BJ (cell line): ENCODE measurements at regions not wholly inside any gene's neighbourhood (a gene's known extent, or its start where the extent isn't known, plus 50 kb on each side); places are given as distances from the start of the nearest gene placed in this dataset.
"Not testable (repeated sequence)": the region's sequence is repeated elsewhere in the genome, so short reads cannot be mapped to it uniquely, and the experiment has no call there.

Source experiments
- CTCF ChIA-PET: fragments of 350-600 bp; formaldehyde crosslinking; extraction: SDS; loops from one replicate; lab custom pipeline; 2021; ENCODE audit warnings: antibody characterized with exemption, inconsistent platforms; lab: Yijun Ruan, JAX
- POLR2A ChIA-PET: fragments of 300-600 bp; sonication (Branson Sonifier 250); formaldehyde crosslinking; extraction: SDS; loops from one replicate; lab custom pipeline; 2021; ENCODE audit warnings: antibody characterized with exemption; lab: Charles Lee
- DNase-seq: peaks from one replicate; pipeline ENCODE4 v3.0.0-alpha.2; 2011; ENCODE audit warnings: low read depth
- H3K27me3 ChIP-seq: 2 replicates; pipeline ENCODE4 v1.6.0; 2011; ENCODE audit warnings: low read length; ENCODE audit not compliant: control insufficient read depth, insufficient read depth
- H3K36me3 ChIP-seq: 2 replicates; pipeline ENCODE4 v1.5.1; 2011; ENCODE audit warnings: low read length; ENCODE audit not compliant: control insufficient read depth, insufficient read depth
- H3K4me3 ChIP-seq: 2 replicates; pipeline ENCODE4 v1.5.1; 2011; ENCODE audit warnings: low read depth, mild to moderate bottlenecking, control low read depth, low read length

DNA sequence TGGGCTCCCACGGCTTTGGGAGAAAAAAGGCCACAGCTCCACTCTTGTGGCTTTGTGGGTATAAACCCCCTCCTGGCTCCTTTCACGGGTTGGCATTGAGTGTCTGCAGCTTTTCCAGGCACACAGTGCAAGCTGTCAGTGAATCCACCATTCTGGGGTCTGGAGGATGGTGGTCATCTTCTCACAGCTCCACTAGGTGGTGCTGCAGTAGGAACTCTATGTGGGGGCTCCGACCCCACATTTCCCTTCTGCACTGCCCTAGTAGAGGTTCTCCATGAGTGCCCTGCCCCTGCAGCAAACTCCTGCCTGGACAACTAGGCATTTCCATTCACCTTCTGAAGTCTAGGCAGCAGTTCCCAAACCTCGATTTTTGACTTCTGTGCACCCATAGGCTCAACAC lies 104.5 kb downstream of the ART5 start:
- H3K27me3 ChIP-seq, DNase-seq, H3K4me3 ChIP-seq, POLR2A ChIA-PET, H3K36me3 ChIP-seq, CTCF ChIA-PET: not testable (repeated sequence)

DNA sequence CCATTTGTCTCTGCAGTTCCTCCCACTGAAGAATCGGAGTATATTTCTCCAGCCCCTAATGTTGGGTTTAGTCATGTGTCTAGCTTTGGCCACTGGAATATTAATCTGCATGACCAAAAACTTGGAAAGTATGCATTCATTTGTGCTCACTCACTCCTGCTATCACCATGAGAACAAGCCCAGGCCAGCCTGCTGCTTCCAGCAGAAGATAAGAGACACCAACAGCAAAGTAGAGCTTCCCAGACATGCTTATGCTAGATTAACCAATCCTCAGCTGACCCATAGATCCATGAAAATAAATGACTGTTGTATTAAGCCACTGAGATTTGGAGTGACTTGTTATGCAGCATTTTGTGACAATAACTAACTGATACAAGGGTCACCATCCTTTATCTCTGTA lies 108.8 kb downstream of the ART5 start:
- CTCF ChIA-PET, H3K27me3 ChIP-seq, H3K36me3 ChIP-seq, DNase-seq, H3K4me3 ChIP-seq, POLR2A ChIA-PET: not testable (repeated sequence)

DNA sequence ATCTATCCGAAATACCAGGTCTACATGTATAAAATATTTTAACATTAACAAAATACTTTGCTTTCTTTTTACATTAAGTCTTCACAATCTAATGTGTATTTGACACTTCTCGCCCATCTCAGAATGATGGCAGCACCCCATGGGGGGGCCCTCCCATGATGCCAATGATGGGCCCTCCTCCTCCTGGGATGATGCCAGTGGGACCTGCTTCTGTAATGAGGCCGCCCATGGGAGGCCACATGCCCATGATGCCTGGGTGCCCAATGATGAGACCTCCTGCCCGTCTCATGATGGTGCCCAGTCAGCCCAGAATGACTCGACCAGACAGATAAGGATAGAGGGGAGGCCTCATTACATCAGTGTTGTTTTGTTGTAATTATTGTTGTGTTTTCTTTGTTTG lies 110.5 kb downstream of the ART5 start:
- H3K36me3 ChIP-seq, DNase-seq, POLR2A ChIA-PET, H3K27me3 ChIP-seq, CTCF ChIA-PET, H3K4me3 ChIP-seq: not testable (repeated sequence)

DNA sequence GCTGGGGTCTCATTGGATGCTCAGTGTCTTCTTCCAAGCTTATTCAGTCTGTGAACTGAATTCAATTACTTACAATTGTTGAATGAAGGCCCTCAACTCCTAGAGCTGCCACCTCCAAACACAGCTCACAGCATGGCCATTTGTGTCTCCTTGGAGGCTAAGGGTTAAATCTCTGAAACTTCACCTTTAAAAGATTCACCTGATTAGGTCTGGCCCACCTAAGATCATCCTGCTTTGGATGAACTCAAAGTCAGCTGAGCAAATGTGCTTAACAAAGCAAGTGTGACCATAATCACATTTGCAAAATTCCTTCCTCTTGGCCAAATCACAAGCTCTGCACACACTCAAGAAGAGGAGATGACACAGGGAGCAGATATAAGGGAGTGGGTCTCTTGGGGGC lies 118.2 kb downstream of the ART5 start:
- CTCF ChIA-PET, DNase-seq, H3K36me3 ChIP-seq, H3K4me3 ChIP-seq, H3K27me3 ChIP-seq, POLR2A ChIA-PET: not testable (repeated sequence)

DNA sequence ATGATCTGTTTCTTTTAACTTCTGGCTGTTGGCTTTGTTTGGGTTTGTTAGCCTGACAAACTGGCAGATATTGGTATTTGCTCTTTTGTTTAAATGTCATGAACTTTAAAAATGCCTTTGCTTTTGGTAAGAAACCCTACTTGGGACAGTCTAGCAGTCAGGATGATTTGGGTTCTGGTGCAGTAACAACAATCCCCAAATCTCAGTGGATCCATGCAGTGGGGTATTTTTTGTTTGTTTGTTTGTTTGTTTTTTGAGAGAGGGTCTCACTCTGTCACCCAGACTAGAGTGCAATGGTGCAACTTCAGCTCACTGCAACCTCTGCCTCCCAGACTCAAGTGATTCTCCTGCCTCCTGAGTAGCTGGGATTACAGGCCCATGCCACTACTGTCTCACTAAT lies 120.9 kb downstream of the ART5 start:
- DNase-seq, POLR2A ChIA-PET, CTCF ChIA-PET, H3K4me3 ChIP-seq, H3K36me3 ChIP-seq, H3K27me3 ChIP-seq: not testable (repeated sequence)

DNA sequence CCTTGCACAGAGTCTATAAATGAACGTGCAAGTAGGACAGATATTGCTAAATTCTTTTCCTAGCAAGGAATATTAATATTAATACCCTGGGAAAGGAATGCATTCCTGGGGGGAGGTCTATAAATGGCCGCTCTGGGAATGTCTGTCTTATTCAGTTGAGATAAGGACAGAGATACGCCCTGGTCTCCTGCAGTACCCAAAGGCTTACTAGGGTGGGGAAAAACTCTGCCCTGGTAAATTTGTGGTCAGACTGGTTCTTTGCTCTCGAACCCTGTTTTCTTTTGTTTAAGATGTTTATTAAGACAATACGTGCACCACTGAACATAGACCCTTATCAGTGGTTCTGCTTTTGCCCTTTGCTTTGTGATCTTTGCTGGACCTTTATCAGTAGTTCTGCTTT lies 122.0 kb downstream of the ART5 start:
- CTCF ChIA-PET, H3K4me3 ChIP-seq, H3K36me3 ChIP-seq, POLR2A ChIA-PET, H3K27me3 ChIP-seq, DNase-seq: not testable (repeated sequence)

DNA sequence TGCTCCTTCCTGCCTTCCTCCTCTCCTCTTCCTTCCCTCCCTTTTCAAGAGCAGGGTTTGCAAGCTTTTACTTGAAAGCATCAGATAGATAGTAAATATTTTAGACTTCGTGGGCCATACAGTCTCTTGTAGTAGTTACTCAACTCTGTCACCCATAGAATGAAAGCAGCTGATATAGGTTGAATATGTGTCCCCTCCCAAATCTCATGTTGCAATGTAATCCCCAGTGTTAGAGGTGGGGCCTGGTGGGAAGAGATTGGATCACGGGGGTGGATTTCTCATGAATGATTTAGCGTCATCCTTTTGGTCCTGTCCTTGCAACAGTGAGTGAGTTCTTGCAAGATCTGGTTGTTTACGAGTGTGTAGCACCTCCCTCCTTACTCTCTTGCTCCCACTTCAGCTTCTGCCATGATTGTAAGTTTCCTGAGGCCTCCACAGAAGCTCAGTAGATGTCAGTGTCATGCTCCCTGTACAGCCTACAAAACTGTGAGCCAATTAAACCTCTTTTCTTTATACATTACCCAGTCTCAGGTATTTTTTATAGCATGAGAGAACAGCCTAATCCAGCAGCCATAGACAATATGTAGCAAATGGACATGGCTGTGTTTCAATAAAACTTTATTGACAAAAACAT lies 124.7 kb downstream of the ART5 start:
- H3K4me3 ChIP-seq, POLR2A ChIA-PET, CTCF ChIA-PET: not testable (repeated sequence)

DNA sequence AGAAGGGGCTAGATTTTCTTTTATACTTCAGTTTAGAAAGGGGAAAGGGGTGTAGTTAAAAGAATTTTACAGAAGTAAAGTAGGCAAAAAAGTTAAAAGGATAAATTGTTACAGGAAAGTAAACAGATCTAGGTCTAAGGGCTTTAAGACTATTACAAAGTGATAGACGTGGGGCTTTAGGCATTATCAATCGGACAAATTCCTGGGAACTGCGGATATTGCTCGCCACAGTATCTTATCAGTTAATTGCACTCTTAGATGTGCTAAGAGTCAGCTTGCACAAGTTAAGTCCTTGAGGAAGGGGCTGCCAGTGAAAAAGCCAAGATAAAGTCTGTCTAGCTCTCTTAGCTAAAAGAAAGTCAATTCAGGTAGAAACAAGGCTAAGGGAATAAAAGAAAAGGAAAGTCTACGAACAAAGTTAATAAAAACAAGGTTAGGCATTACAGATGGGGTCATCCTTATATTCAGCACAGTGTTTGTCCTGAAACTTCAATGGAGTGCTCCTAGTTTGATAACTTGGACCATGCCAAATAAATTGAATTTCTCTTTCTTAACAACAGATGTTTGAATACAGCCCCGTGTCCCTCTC lies 125.4 kb downstream of the ART5 start:
- H3K27me3 ChIP-seq, H3K4me3 ChIP-seq, DNase-seq, CTCF ChIA-PET, POLR2A ChIA-PET, H3K36me3 ChIP-seq: not testable (repeated sequence)

More for the DNA sequence above, 124.7 kb downstream of the ART5 start:
- not testable (repeated sequence) for H3K36me3 ChIP-seq, H3K27me3 ChIP-seq, DNase-seq

DNA sequence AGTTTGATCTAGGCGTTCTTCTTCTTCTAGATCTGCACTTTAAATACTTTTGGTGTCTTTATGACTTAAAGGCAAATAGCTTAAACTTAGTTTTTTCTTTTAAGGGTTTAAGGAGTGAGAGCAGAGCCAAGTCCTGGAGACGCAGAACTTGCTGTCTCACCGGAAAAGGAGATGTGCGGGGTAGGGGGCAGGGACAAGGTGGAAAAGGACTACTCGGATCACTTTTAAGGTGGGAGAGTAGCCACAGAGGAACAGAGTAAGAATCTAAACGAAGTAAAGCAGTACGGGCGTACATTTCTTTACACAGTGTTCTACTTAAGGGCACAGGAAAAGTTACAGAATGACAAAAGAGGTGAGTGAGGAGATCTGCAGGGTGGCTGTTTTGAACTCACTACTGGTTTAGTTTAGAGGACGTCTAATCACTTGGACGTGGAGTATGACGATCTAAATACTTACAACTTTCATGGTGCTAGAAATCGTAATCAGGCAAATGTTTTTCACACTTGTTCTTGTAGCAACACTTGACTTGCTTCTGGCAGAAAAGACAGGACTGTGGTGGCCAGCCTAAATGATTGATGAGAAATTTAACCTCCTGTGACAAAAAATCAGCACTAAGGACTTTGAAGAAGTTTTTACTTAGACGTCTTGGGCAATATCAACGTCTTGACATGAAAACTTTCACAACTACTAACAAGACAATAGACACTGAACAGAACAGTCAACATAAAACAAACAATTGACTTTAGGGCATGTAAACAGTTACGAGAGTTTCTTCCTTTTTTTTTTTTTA lies 127.0 kb downstream of the ART5 start:
- POLR2A ChIA-PET, DNase-seq, CTCF ChIA-PET: not testable (repeated sequence)

DNA sequence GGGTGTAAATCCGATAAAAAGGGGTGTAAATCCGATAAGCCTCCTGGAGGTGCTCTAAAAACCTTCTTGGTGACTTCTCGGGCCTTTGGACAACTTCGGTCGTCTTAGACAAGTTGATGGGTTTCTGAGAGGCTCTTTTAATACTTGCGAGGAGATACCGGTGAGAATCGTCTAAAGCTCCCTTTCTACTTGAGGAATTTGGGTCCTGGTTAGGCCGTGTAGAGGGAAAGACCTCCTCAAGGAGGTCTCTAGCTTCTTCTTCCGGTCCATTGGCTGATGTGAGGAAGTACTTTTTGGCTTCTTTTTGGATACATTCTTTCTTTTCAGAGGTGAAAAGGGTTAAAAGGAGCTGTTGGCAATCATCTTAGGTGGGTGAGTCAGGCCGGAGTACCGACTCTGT lies 128.5 kb downstream of the ART5 start:
- H3K27me3 ChIP-seq, DNase-seq, POLR2A ChIA-PET, H3K4me3 ChIP-seq, CTCF ChIA-PET, H3K36me3 ChIP-seq: not testable (repeated sequence)

More for the DNA sequence above, 127.0 kb downstream of the ART5 start:
- H3K36me3 ChIP-seq, H3K4me3 ChIP-seq, H3K27me3 ChIP-seq: not testable (repeated sequence)

DNA sequence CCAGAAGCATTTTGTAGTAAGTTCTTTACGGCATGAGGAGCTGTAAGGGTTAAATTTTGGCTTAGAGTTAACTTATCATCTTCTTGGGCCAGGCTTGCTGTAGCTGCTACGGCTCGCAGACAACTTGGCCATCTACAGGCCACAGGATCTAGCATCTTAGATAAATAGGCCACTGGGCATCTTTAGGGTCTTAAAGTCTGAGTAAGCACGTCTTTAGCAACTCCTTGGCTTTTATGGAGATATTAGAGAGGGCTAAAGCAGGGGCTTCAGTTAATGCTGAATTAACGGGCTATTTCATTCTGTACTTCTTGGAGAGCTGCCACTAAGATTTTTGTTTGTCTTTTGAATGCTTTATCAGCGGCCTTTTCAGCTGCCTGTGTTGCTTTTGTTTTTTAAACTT lies 129.0 kb downstream of the ART5 start:
- H3K4me3 ChIP-seq, H3K36me3 ChIP-seq, DNase-seq, CTCF ChIA-PET, POLR2A ChIA-PET, H3K27me3 ChIP-seq: not testable (repeated sequence)

DNA sequence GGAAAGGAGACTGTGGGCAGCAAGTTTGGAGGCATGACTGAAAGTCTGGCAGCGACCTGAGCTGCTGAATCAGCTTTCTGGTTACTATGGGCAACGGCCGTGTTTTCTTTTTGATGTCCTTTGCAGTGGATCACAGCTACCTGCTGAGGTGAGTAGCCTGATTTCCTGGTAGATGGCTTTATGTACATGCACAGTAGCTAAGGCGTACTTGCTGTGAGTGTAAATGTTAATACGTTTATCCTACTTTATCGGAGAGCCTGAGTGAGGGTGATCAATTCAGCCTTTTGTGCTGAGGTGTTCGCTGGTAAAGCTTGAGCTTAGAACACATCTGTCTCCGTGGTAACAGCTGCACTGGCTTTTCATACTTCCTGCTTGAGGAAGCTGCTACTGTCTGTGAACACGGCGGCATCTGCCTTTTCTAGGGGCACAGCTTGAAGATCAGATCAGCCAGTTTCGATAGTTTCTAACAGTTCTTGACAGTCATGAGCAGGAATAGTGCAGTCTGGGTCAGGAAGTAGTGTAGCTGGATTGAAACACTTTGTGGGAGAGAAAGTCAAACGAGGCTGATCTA lies 129.6 kb downstream of the ART5 start:
- POLR2A ChIA-PET, DNase-seq, H3K4me3 ChIP-seq, CTCF ChIA-PET, H3K27me3 ChIP-seq, H3K36me3 ChIP-seq: not testable (repeated sequence)
